ENCODE measurements at regions not wholly inside any gene's neighbourhood (a gene's known extent, or its start where the extent isn't known, plus 50 kb on each side); places are given as distances from the start of the nearest gene placed in this dataset.

DNA sequence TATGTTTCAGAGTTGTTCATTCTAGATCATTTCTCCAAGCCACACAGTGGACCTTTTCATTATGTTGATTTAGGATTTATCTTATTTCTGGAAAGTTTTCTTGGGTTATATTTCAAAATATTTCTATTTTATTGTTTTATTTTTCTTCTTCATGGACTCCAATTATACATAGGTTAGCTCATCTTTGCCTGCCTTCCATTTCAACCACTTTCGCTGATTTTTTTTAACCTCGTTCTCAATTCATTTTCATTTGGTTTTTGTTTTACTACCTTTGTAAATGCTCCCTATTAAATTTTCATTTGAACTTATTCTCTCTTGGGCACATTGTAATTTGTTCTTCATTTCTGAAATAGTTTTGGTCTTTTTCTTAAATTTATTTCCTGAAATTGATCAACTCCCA is 169.0 kb upstream of the PITX1 start:
- no peak for DNase-seq

- no peak for DNase-seq
Observed at GRCh38 chr5:135199919-135200318, 165.9 kb upstream of the PITX1 start.

DNA sequence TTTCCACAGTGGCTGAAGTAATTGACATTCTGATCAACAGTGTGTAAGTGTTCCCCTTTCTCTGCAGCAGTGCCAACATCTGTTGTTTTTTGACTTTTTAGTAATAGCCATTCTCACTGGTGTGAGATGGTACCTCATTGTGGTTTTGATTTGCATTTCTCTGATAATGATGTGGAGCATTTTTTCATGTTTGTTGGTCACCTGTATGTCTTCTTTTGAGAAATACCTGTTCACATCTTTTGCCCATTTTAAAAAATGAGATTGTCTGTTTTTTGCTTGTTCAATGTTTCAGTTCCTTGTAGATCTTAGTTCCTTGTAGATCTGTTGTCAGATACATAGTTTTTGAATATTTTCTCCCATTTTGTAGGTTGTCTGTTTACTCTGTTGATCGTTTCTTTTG is 162.5 kb upstream of the PITX1 start:
- DNase-seq: no peak

DNA sequence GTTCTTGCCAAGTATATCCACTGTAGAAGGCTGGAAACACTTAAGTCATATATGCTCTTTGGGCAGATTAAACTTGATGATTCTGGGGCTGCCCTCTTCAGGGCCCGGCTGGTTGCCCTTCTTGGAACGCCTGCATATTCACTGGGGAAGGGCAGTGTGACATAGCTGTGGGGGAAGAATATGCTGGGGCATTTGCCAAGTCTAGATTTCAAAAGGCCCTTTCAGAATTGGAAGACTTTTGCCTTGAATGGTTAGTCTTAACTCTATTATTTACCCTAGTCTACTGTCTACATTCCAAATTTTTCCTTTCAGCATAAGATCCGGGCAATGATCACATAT is 161.2 kb upstream of the PITX1 start:
- DNase-seq: no peak

DNA sequence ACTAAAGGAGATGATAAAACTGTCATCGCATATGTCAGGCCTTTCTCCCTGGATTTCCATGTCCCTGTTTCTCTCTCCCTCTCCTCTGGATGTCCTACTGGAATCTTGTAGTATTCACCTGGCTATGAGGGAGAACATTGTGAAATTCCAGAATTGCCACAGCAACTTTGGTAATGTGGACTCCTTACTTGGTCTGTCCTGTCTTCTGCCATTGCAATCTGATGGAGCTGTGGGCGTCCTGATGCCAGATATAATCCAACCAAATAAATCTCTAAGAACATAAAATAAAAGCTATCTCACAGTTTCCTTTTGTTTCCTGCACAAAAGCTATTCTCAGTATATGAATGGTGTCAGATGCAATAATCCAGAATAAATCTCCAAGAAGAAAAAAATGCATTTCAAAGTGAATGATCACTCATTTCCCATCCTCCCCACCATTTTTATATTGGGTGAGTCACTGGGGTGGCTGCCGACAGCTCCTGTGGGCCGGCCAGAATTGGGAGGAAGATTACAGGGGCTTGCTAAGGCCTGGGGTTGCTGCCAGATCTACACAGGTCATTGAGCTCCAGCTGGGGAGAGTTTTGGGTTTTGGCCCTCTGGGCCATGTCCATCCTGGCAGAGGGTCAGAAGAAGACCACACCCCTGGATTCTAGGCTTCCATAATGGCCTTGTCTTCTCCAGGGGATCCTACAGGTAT is 160.7 kb upstream of the PITX1 start:
- no peak for DNase-seq

DNA sequence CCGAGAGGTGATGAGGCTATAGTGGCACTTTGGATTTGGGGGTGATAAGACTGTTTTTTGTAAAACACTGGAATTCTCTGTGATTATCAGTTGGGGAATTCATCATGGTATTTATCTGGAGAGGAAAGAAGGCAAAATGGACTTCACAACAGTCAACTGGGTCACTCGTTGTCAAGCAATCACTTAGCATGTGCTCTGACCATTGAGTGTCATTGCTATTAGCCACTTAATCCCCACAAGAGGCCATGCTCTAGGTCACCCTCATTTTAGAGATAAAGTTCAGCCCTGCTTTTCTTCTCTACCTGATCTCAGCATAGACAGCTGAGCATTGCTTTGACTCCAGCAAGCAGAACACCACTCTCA is 160.1 kb upstream of the PITX1 start:
- no peak for DNase-seq

GRCh38 chr5:135193213-135194125 is 159.4 kb upstream of the PITX1 start:
- DNase-seq: no peak

GRCh38 chr5:135192351-135192750 is 158.3 kb upstream of the PITX1 start:
- no peak for DNase-seq

DNA sequence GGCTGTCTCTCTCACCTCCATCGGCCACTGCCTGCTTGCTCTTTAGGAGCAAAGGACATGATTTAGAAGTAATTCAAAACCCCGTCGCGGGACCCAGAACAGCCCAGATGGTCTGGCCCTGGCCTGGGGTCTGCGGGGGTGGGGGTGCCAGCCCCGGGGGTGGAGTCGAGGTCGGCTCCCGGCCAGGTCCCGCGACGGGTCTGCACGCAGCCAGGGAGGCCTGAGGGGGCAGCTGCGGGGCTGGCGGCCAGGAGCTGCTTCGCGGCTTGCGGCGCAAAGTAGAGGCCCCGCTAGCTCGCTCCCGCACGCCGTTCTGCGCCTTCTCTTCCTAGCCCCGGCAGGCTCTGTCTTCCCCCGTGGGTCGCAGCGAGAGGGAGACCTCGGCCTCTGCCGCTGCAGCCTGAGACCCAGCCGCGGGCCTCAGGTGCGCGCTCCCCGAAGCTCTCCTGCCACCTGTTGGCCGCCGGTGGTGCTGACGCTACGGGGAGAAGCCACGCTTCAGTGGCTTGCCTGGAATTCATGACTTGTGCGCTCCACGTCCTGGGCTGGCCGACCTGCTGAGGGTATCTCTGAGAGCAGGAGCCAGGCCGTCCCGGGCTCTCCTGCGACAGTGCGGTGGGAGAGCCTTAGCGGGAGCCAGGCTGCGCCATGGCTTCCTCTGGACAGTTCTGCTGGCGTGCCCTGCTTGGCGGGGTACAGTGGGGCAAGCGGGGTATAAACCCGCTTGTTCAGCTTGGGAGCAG is 157.2 kb upstream of the PITX1 start:
- DNase-seq: peak; percentile 48

DNA sequence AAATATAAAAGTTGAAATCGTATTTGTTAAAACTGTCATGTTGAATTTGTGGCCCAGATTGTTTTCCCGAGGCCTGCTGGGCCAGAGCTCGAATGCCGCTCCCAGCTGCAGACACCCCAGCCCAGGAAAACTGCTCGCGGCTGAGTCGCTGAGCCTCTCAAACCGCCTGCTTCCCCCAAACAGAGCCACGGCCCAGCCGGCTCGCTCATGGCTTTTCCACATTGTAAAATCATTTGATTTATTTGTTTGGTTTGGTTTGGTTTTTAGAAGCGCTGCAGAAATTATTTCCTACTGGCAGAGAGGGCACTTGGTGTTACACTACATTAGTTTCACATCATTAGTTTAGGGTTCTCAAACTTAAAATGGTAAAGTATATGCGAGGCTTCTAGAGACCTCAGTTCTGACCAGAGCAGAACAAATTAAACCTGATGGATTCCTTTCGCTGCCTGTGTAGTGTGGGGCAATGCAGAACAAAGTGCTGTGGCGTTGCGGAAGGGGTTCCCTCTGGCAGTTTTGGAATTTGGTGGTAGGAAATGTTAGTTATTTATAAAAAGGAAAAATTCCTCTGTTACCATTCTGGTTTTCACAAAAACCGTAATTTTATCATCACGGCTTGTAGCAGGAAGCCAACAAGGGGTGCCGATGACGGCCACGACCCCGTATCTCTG is 156.5 kb upstream of the PITX1 start:
- DNase-seq: no peak

DNA sequence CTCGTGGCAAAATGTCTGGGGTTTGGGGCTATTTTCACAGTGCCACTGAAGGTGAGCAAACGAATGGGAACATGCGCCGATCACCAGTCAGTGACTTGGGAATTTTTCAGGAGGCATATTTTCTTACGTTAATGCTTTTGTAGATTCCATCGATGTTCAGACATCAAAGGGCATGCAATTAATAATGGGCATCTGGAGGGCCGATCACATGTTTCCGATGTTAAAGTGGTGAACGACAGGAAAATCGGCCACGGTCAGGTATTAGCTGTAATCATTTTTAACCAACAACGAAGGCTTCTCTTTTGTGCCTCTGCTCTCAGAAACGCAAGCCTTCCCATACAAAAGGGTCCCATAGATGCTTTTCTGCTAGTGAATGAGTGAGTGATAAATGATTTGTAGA is 155.0 kb upstream of the PITX1 start:
- DNase-seq: no peak

GRCh38 chr5:135188233-135188914 is 154.3 kb upstream of the PITX1 start:
- no peak for DNase-seq

DNA sequence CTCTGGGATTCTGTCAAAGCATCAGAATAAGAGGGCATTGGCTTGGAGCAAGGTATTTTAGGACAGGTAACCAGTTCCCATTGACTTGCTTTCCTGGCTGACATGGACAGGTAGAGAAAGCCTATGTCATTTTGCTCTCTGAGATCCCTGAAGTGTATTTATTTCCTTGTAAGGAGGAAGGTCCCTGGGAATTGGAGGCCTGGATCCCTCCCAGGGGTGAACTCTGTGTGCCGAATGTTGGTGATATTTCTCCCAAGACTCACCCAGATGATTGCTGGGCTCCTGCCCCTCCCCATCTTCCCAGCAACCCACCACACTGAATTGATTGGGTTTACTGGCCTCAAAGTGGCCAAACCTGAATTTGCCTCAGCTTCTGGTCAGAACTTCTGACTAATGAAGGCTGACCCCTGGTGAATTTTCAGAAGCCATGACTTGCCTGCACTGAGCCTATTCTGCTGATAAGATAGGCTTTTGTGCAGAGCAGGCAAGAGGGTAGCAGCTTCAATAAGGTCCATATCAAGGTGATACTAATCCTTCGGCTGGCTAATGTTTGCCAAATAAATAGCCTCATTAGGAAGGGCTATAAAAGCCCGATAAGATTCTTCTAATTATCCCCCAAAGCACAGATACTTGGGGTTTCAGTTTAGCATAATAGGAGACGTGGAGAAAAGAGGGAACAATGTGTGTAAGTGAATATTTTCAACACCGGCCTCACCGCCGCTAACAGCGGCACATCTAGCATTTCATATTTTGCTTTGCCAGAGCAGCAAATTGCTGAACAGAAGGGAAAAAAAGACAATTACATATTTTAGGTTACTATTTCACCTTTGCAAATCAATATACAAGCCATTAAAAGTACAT is 152.9 kb upstream of the PITX1 start:
- DNase-seq: no peak

GRCh38 chr5:135185481-135186065 is 151.5 kb upstream of the PITX1 start:
- no peak for DNase-seq

DNA sequence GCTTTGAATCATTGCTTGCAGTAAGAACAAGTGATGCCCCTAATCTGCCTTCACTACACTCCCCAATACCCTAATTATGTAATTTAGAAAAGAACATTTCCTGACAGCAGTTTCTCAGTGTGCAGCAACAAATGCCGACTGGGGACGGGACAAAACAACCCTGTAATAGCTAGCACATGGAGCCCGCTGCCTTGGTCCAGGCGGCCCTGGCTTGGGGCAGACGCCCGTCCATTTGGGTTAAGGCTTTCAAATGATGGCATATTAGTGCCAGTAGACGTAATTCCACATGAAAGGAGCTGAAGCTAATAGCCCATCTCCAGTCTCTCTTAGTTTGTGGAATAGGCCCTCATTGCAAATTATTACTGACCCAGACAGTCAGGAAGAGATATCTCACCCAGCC is 150.6 kb upstream of the PITX1 start:
- no peak for DNase-seq

- no peak for DNase-seq
Observed at GRCh38 chr5:135183464-135183863, 149.4 kb upstream of the PITX1 start.

DNA sequence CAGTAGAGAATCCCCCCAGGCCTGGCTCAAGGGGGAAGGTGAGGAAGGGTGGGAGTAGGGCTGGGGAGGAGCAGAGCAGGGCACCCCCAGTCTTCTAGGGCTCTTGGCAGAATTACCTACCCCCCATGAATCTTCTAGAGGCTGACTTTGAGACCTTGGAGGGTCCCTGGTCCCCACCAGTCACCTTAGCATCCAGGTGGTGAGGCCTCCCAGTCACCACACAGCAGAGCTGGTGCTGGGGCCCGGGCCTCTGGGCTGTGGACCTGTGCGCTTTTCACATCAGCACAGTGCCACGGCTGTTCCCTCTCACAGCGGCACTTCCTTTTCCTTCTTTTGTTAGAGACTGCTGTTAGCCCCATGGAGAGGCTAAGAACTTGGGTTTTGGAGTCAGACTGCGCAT is 148.6 kb upstream of the PITX1 start:
- DNase-seq: no peak

DNA sequence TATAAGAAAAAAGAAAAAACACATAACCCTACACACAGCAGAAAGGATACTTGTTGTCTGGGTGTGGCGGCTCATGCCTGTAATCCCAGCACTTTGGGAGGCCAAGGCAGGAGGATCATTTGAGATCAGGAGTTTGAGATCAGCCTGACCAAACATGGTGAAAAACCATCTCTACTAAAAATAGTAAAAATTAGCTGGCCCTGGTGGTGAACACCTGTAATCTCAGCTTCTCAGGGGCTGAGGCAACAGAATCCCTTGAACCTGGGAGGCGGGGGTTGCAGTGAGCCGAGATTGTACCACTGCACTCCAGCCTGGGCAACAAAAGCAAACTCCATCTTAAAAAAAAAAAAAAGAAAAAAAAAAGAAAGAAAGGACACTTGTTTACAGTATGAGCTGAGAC is 147.6 kb upstream of the PITX1 start:
- no peak for DNase-seq

- no peak for DNase-seq
Observed at GRCh38 chr5:135179308-135179980, 145.4 kb upstream of the PITX1 start.

- DNase-seq: no peak
Observed at GRCh38 chr5:135178476-135179155, 144.6 kb upstream of the PITX1 start.
